Gastrocnemius medialis (tissue), 4 donors: ENCODE measurements at regions not wholly inside any gene's neighbourhood (a gene's known extent, or its start where the extent isn't known, plus 50 kb on each side); places are given as distances from the start of the nearest gene placed in this dataset.
"Not testable (repeated sequence)": the region's sequence is repeated elsewhere in the genome, so short reads cannot be mapped to it uniquely, and the experiment has no call there.

Experiments used
- ATAC-seq, 2 donors: fragments of 150-250 bp; one replicate each; pipeline ENCODE4 v1.9.1; 2016
- DNase-seq, 2 donors: peaks; one replicate each; pipeline ENCODE4 v3.0.0-alpha.2; 2019
- H3K27ac ChIP-seq, 4 donors: fragments of 200-600 bp; sonication (generic); 1 replicate in 1 of 4; 2 replicates in 3 of 4; pipeline ENCODE4 v1.5.1; 2016 to 2018; ENCODE audit warnings: mild to moderate bottlenecking in 2 of 4, moderate library complexity in 1 of 4
- H3K27me3 ChIP-seq, 3 donors: fragments of 200-600 bp; sonication (generic) in 2 of 3; 1 replicate in 1 of 3; 2 replicates in 2 of 3; pipeline versions ENCODE4 v1.5.1 to v1.6.0; 2016 to 2019; ENCODE audit warnings: mild to moderate bottlenecking in 1 of 3, moderate library complexity in 1 of 3
- H3K36me3 ChIP-seq, 2 donors: fragments of 200-600 bp; sonication (generic) in 1 of 2; one replicate each; pipeline ENCODE4 v1.5.1; 2017 to 2018
- H3K4me1 ChIP-seq, 2 donors: fragments of 200-600 bp; sonication (generic) in 1 of 2; one replicate each; pipeline ENCODE4 v1.5.1; 2016 to 2017; ENCODE audit warnings: mild to moderate bottlenecking in 2 of 2
- H3K4me3 ChIP-seq, 4 donors: fragments of 200-600 bp; sonication (generic) in 3 of 4; 1 replicate in 1 of 4; 2 replicates in 3 of 4; pipeline ENCODE4 v1.5.1; 2016 to 2019; ENCODE audit warnings: mild to moderate bottlenecking in 2 of 4
- H3K9me3 ChIP-seq, 3 donors: fragments of 200-600 bp; sonication (generic) in 2 of 3; 1 replicate in 1 of 3; 2 replicates in 2 of 3; pipeline ENCODE4 v1.5.1; 2016 to 2019
- CTCF ChIP-seq, 5 experiments: fragments of 450-650 bp in 3 of 5; fragments of 200-600 bp in 2 of 5; sonication (generic) in 2 of 5; IDR thresholded peaks in 4 of 5; conservative IDR thresholded peaks in 1 of 5; 1 replicate in 4 of 5; 2 replicates in 1 of 5; pipeline ENCODE4 v1.5.1; 2016 to 2019; ENCODE audit warnings: antibody characterized with exemption in 5 of 5, mild to moderate bottlenecking in 3 of 5, moderate library complexity in 3 of 5
- POLR2A ChIP-seq, 2 donors: fragments of 450-650 bp; IDR thresholded peaks; one replicate each; pipeline ENCODE4 v1.6.1; 2017; ENCODE audit warnings: antibody characterized with exemption in 2 of 2, mild to moderate bottlenecking in 2 of 2, moderate library complexity in 2 of 2
- in situ Hi-C, 4 donors: fragments of 200-750 bp; cut with MboI; loops; one replicate each; pipeline versions ENCODE4 v1.15.0 to v1.8.0; 2017; ENCODE audit warnings: low sequenced_read_pairs in 4 of 4
- intact Hi-C: fragments of 100-400 bp; cut with DNase I; formaldehyde crosslinking; loops from one replicate; pipeline ENCODE4 v1.15.1; 2023; ENCODE audit warnings: low total_unique reads

GRCh38 chrX:98296129-98296528 is 1412.4 kb downstream of the RPA4 start:
- no peaks in the 10 kb centered on the region for H3K9me3 ChIP-seq
- no peak for ATAC-seq

GRCh38 chrX:98299785-98300184 is 1416.1 kb downstream of the RPA4 start:
- TF ChIP-seq CTCF (IDR thresholded peaks at IDR 0.05 in 4 of 5, conservative IDR thresholded peaks at IDR 0.05 in 1 of 5) (no peak), POLR2A (IDR thresholded peaks at IDR 0.05) (no peak)
- intact Hi-C loops, result no loop called here
- ATAC-seq, result no peak

More at GRCh38 chrX:98296129-98296528, 1412.4 kb downstream of the RPA4 start:
- Histone ChIP-seq H3K27me3 (no peaks in the 10 kb centered on the region), H3K36me3 (no peaks in the 10 kb centered on the region), H3K4me1 (no peaks in the 10 kb centered on the region), H3K4me3 (no peak overlapping the region), H3K27ac (no peak overlapping the region)
- in situ Hi-C loops, result no loop called here
- DNase-seq, result no peak
- intact Hi-C loops, result no loop called here
- TF ChIP-seq POLR2A (IDR thresholded peaks at IDR 0.05) (no peak), CTCF (IDR thresholded peaks at IDR 0.05 in 4 of 5, conservative IDR thresholded peaks at IDR 0.05 in 1 of 5) (no peak)

GRCh38 chrX:98300536-98300935 is 1416.8 kb downstream of the RPA4 start:
- ATAC-seq, H3K36me3 ChIP-seq, DNase-seq, H3K27ac ChIP-seq, H3K27me3 ChIP-seq, H3K9me3 ChIP-seq, H3K4me3 ChIP-seq, H3K4me1 ChIP-seq, in situ Hi-C loops, intact Hi-C loops: not testable (repeated sequence)

More at GRCh38 chrX:98299785-98300184, 1416.1 kb downstream of the RPA4 start:
- in situ Hi-C loops, result no loop called here
- H3K4me1 ChIP-seq, result no peaks in the 10 kb centered on the region
- no peaks in the 10 kb centered on the region for H3K27me3 ChIP-seq
- H3K4me3 ChIP-seq, result no peak overlapping the region
- DNase-seq, result no peak
- H3K36me3 ChIP-seq, result no peaks in the 10 kb centered on the region
- no peaks in the 10 kb centered on the region for H3K9me3 ChIP-seq
- no peak overlapping the region for H3K27ac ChIP-seq

GRCh38 chrX:98331407-98331806 is 1447.7 kb downstream of the RPA4 start:
- intact Hi-C loops, result no loop called here
- no peaks in the 10 kb centered on the region for H3K27me3 ChIP-seq
- in situ Hi-C loops, result no loop called here
- no peaks in the 10 kb centered on the region for H3K4me1 ChIP-seq
- TF ChIP-seq POLR2A (IDR thresholded peaks at IDR 0.05) (no peak), CTCF (IDR thresholded peaks at IDR 0.05 in 4 of 5, conservative IDR thresholded peaks at IDR 0.05 in 1 of 5) (no peak)
- H3K27ac ChIP-seq, result no peak overlapping the region
- H3K9me3 ChIP-seq, result no peaks in the 10 kb centered on the region
- DNase-seq, result no peak
- ATAC-seq, result no peak
- no peak overlapping the region for H3K4me3 ChIP-seq
- no peaks in the 10 kb centered on the region for H3K36me3 ChIP-seq

GRCh38 chrX:98338544-98338943 is 1454.8 kb downstream of the RPA4 start:
- no peak for DNase-seq

More at GRCh38 chrX:98338544-98338943, 1454.8 kb downstream of the RPA4 start:
- no peak overlapping the region for H3K27ac ChIP-seq
- H3K36me3 ChIP-seq, result no peaks in the 10 kb centered on the region
- no peak for ATAC-seq
- no peak overlapping the region for H3K4me3 ChIP-seq
- intact Hi-C loops, result no loop called here
- no peak for TF ChIP-seq CTCF (IDR thresholded peaks at IDR 0.05 in 4 of 5, conservative IDR thresholded peaks at IDR 0.05 in 1 of 5)
- TF ChIP-seq POLR2A (IDR thresholded peaks at IDR 0.05), result no peak
- no peaks in the 10 kb centered on the region for H3K4me1 ChIP-seq
- peaks cover 0 to 5% (median 0%) of the 10 kb centered on the region in 3 donors for H3K9me3 ChIP-seq
- H3K27me3 ChIP-seq, result peaks cover 0 to 2% (median 0%) of the 10 kb centered on the region in 3 donors
- in situ Hi-C loops, result no loop called here
